IPS DF 19.7 (cell line): ENCODE measurements at regions not wholly inside any gene's neighbourhood (a gene's known extent, or its start where the extent isn't known, plus 50 kb on each side); places are given as distances from the start of the nearest gene placed in this dataset.
"Not testable (repeated sequence)": the region's sequence is repeated elsewhere in the genome, so short reads cannot be mapped to it uniquely, and the experiment has no call there.

ENCODE experiments used
- DNase-seq: peaks from one replicate; pipeline ENCODE4 v3.0.0-alpha.2; 2013; ENCODE audit warnings: low read depth, low spot score

GRCh38 chr9:135273008-135273407 is 185.5 kb downstream of the OLFM1 start:
- no peak for DNase-seq

- DNase-seq = no peak
Measured at GRCh38 chr9:135275163-135275562, 187.7 kb downstream of the OLFM1 start.

GRCh38 chr9:135275571-135276289 is 188.3 kb downstream of the OLFM1 start:
- no peak for DNase-seq

- no peak for DNase-seq
Measured at GRCh38 chr9:135277219-135278201, 190.0 kb downstream of the OLFM1 start.

- no peak for DNase-seq
Measured at GRCh38 chr9:135278586-135278985, 191.1 kb downstream of the OLFM1 start.

GRCh38 chr9:135279385-135279784 is 191.9 kb downstream of the OLFM1 start:
- DNase-seq = no peak

- no peak for DNase-seq
Measured at GRCh38 chr9:135279834-135280393, 192.4 kb downstream of the OLFM1 start.

GRCh38 chr9:135280666-135281065 is 193.2 kb downstream of the OLFM1 start:
- DNase-seq = no peak

- DNase-seq = no peak
Measured at GRCh38 chr9:135281151-135281550, 193.7 kb downstream of the OLFM1 start.

GRCh38 chr9:135281791-135282737 is 194.6 kb downstream of the OLFM1 start:
- DNase-seq = no peak

- DNase-seq = no peak
Measured at GRCh38 chr9:135282808-135283207, 195.3 kb downstream of the OLFM1 start.

GRCh38 chr9:135283671-135284070 is 195.9 kb upstream of the PPP1R26 start:
- DNase-seq = no peak

GRCh38 chr9:135284386-135285134 is 195.0 kb upstream of the PPP1R26 start:
- no peak for DNase-seq

- not testable (repeated sequence) for DNase-seq
Measured at GRCh38 chr9:135286187-135286925, 193.2 kb upstream of the PPP1R26 start.

- no peak for DNase-seq
Measured at GRCh38 chr9:135286961-135287360, 192.6 kb upstream of the PPP1R26 start.

- DNase-seq = no peak
Measured at GRCh38 chr9:135287627-135288026, 192.0 kb upstream of the PPP1R26 start.

GRCh38 chr9:135288054-135288453 is 191.5 kb upstream of the PPP1R26 start:
- no peak for DNase-seq

- DNase-seq = no peak
Measured at GRCh38 chr9:135289081-135289491, 190.5 kb upstream of the PPP1R26 start.

GRCh38 chr9:135290086-135290485 is 189.5 kb upstream of the PPP1R26 start:
- DNase-seq = no peak

- no peak for DNase-seq
Measured at GRCh38 chr9:135290566-135290965, 189.0 kb upstream of the PPP1R26 start.
